Right lobe of liver (tissue), 4 donors: ENCODE measurements at regions not wholly inside any gene's neighbourhood (a gene's known extent, or its start where the extent isn't known, plus 50 kb on each side); places are given as distances from the start of the nearest gene placed in this dataset.

Experiments
- POLR2A ChIP-seq: fragments of 450-650 bp; IDR thresholded peaks from one replicate; pipeline ENCODE4 v1.6.1; 2017; ENCODE audit warnings: antibody characterized with exemption, mild to moderate bottlenecking
- TF ChIP-seq, protein P1 (sequence below), 4 donors: fragments of 200-600 bp in 3 of 4; fragments of 450-650 bp in 1 of 4; IDR thresholded peaks; one replicate each; pipeline versions ENCODE4 v1.5.1 to v1.8.0; 2016 to 2022; ENCODE audit warnings: antibody characterized with exemption in 4 of 4, mild to moderate bottlenecking in 2 of 4
- donor health status: DM: no; HTN: no; CAD: no.
- donor health status: DM: no; HTN: no; CAD: no.
- donor health status: DM: no; HTN: yes; CAD: no.

GRCh38 chr14:49994951-49995561, 102.2 kb downstream of the ARF6 start:
- TF ChIP-seq, protein P1, sequence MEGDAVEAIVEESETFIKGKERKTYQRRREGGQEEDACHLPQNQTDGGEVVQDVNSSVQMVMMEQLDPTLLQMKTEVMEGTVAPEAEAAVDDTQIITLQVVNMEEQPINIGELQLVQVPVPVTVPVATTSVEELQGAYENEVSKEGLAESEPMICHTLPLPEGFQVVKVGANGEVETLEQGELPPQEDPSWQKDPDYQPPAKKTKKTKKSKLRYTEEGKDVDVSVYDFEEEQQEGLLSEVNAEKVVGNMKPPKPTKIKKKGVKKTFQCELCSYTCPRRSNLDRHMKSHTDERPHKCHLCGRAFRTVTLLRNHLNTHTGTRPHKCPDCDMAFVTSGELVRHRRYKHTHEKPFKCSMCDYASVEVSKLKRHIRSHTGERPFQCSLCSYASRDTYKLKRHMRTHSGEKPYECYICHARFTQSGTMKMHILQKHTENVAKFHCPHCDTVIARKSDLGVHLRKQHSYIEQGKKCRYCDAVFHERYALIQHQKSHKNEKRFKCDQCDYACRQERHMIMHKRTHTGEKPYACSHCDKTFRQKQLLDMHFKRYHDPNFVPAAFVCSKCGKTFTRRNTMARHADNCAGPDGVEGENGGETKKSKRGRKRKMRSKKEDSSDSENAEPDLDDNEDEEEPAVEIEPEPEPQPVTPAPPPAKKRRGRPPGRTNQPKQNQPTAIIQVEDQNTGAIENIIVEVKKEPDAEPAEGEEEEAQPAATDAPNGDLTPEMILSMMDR (IDR thresholded peaks at IDR 0.05), result no peak
- TF ChIP-seq POLR2A, result no peak
